ENCODE measurements at regions not wholly inside any gene's neighbourhood (a gene's known extent, or its start where the extent isn't known, plus 50 kb on each side); places are given as distances from the start of the nearest gene placed in this dataset.
"Not testable (repeated sequence)": the region's sequence is repeated elsewhere in the genome, so short reads cannot be mapped to it uniquely, and the experiment has no call there.

DNA sequence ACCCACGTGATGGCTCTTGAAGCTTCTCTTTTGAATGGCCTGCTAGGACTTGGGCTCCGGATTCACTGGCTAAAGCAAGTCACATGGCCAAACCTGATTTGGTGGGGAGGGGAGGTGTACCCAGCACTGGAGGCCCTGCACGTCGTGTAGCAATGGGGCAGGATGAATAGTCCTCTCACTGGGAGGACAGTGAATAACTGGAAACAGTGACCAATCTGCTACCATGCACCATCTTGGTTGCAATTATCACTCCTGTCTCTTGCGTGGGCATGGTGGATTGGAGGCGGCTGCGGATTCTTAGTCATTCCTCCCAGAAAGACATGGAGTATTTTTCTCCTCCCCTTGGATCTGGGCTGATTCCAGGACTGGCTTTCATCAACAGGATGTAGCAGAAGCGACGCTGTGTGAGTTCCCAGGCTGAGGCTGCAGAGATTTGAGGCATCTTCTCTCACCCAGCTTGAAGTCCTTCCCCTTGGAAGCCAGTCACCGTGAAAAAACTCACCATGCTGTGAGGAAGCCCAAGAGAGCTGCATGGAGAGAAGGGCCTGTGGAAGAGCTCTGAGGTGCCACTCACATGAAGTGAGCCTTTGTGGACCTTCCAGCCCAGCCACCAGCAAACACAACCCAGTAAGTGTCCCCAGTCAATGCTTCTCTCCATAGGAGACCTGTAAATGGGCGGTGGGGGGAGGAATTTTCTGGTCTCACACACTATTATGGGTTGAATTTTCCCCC is 70.4 kb downstream of the IGLL1 start:
- H3K36me3 Mint-ChIP-seq: no peaks in the 10 kb centered on the region
- no peaks in the 10 kb centered on the region for H3K9me3 Mint-ChIP-seq
- DNase-seq: no peak
- no peak overlapping the region for H3K27ac Mint-ChIP-seq
- H3K27me3 Mint-ChIP-seq: no peaks in the 10 kb centered on the region
- H3K4me3 Mint-ChIP-seq: no peak overlapping the region
- no peaks in the 10 kb centered on the region for H3K4me1 Mint-ChIP-seq

DNA sequence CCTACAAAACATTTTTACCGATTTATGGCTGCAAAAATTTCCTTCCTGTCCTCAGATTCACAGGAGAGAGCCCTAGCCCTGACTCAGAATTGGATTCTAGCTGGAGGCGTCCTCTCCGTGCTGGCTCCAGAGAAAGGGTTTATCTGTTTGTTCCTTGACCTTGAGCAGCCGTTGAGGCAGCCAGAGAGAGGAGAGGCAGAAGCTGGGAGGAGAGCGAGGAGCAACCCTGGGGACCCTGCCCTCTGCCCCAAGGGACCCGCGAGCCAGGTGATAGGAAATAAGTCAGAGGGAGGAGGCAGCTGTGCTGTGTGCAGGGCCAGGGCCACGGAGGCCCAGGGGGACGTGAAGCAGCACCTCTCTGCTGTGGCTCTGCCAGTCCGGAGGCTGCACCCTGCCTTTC is 75.6 kb downstream of the IGLL1 start:
- Mint-ChIP-seq H3K4me3 (no peak overlapping the region), H3K36me3 (no peaks in the 10 kb centered on the region), H3K9me3 (no peaks in the 10 kb centered on the region), H3K27me3 (no peaks in the 10 kb centered on the region), H3K4me1 (no peaks in the 10 kb centered on the region), H3K27ac (no peak overlapping the region)
- no peak for DNase-seq

DNA sequence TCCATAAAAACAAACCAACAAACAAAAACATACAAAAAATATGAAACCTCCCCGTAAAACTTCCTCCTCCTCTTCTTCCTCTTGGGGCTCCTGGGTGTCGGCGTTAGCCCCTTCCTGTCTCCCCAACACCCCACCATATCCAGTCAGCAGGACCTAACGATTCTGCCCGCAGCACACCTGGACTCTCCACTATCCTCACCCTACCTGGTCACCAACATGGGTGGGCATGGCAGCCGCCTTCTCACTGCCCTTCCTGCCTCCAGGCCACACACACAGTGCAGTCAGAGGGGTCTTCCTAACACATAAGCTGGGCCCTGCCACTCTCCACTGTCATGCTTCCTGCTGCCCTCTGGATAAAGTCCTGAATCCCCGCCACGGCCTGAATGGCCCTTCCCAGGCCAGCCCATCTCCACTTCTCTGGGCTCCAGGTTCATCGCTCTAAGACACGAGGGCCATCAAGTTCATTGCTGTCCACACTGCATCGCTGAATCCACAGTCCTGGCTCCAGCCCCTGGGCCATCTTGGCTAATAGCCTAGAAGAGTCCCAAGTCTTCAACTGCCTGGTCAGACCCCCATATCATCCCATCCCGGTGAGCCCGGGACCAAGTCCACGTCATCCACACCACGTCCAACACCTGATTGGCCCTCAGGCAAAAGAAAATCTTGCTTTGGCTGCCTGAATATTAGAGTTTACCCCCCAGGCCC is 76.2 kb downstream of the IGLL1 start:
- H3K4me1 Mint-ChIP-seq: no peaks in the 10 kb centered on the region
- H3K9me3 Mint-ChIP-seq: no peaks in the 10 kb centered on the region
- H3K36me3 Mint-ChIP-seq: no peaks in the 10 kb centered on the region
- H3K27me3 Mint-ChIP-seq: no peaks in the 10 kb centered on the region
- no peak overlapping the region for H3K4me3 Mint-ChIP-seq
- no peak for DNase-seq
- no peak overlapping the region for H3K27ac Mint-ChIP-seq

DNA sequence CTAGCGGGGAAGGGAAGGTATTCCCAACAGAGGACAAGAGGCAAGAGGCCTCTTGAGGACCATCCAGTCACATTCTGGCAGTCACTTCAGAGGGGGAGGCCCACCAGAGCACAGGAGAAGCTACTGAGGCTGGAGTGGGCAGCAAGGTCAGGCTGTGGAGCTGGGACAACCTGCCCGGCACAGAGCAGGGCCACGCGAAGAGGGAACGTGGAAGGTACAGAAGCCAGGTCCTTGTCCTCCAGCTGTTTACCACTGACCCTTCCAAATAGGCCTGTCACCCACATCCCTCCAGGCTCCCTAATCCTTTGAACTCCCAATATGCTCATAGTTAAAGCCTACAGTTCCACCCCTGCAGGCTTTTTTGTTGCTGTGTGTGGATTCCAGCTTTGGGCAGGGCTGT is 76.9 kb downstream of the IGLL1 start:
- H3K9me3 Mint-ChIP-seq: no peaks in the 10 kb centered on the region
- no peak overlapping the region for H3K4me3 Mint-ChIP-seq
- H3K4me1 Mint-ChIP-seq: no peaks in the 10 kb centered on the region
- no peaks in the 10 kb centered on the region for H3K27me3 Mint-ChIP-seq
- H3K27ac Mint-ChIP-seq: no peak overlapping the region
- no peak for DNase-seq
- H3K36me3 Mint-ChIP-seq: no peaks in the 10 kb centered on the region

DNA sequence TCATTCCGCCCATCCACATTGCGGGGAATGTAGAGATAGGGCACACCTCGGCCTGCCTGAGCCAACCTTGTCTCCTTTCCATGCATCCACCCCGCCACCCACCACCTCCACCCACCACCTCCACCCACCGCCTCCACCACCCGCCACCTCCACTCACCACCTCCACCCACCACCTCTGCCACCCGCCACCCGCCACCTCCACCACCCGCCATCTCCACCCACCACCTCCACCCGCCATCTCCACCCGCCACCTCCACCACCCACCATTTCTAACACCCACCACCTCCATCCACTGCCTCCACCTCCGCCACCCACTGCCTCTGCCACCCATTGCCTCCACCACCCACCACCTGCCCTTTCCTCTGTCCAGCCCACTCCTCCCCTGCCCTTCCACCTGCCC is 78.4 kb downstream of the IGLL1 start:
- no peaks in the 10 kb centered on the region for H3K9me3 Mint-ChIP-seq
- no peak overlapping the region for H3K27ac Mint-ChIP-seq
- DNase-seq: no peak
- H3K4me3 Mint-ChIP-seq: no peak overlapping the region
- peaks cover 4% of the 10 kb centered on the region for H3K4me1 Mint-ChIP-seq
- H3K36me3 Mint-ChIP-seq: no peaks in the 10 kb centered on the region
- H3K27me3 Mint-ChIP-seq: no peaks in the 10 kb centered on the region

DNA sequence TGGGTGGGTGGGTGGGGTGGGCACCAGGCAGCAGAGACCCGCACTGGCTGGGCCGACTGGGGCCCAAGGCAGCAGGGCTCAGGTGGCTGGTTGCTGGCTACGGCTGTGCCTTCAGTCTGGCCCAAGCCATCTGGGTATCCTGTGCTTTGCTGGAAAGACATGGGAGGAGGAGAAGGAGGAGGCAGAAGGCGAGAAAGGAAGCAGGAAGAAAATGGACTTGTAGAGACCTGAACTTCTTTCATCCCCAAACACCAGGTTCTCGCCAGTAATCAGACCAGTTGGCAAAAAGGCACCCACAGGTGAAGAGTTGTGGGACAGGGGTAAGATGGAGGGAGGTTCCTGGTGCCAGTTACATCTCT is 78.8 kb downstream of the IGLL1 start:
- Mint-ChIP-seq H3K4me1 (peaks cover 4% of the 10 kb centered on the region), H3K27ac (no peak overlapping the region), H3K4me3 (no peak overlapping the region), H3K9me3 (no peaks in the 10 kb centered on the region), H3K36me3 (no peaks in the 10 kb centered on the region), H3K27me3 (no peaks in the 10 kb centered on the region)
- DNase-seq: no peak

DNA sequence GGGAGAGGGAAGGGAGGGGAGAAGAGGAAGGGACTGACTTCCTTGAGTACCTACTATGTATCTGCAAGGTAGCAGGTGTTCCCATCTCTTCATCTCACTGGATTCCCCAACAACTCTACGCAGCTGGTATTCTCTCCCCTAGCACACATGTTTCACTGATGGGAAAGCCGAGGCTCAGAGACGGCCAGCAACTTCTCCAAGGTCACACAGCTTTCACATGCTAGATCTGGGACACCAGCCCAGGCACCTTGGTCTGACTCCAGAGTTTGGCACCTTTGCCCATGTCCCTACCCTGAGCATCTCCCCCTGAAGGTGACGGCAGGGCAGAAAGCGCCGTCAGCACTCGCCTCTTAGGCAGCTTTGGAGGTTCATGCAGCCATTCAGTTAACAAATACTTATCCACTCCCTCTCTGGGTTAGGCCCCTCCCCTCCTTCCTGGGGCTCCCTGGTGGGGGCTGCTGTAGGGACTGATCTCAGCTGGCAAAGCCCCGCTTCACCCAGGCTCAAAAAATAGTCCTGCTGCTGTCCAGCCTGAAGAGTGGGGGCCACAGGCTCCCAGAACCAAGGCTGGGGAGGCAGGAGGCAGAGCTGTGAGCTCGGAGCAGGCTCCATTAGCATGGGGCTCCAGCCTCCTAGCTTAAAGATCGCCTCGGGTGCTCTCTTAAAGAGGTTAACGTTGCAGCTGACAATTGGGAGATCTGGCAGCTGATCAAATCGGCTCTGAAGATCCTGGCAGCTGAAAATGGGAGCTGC is 79.4 kb downstream of the IGLL1 start:
- Mint-ChIP-seq H3K36me3 (no peaks in the 10 kb centered on the region), H3K9me3 (no peaks in the 10 kb centered on the region), H3K27me3 (no peaks in the 10 kb centered on the region), H3K4me3 (no peak overlapping the region), H3K4me1 (peaks cover 10% of the 10 kb centered on the region), H3K27ac (no peak overlapping the region)
- no peak for DNase-seq

DNA sequence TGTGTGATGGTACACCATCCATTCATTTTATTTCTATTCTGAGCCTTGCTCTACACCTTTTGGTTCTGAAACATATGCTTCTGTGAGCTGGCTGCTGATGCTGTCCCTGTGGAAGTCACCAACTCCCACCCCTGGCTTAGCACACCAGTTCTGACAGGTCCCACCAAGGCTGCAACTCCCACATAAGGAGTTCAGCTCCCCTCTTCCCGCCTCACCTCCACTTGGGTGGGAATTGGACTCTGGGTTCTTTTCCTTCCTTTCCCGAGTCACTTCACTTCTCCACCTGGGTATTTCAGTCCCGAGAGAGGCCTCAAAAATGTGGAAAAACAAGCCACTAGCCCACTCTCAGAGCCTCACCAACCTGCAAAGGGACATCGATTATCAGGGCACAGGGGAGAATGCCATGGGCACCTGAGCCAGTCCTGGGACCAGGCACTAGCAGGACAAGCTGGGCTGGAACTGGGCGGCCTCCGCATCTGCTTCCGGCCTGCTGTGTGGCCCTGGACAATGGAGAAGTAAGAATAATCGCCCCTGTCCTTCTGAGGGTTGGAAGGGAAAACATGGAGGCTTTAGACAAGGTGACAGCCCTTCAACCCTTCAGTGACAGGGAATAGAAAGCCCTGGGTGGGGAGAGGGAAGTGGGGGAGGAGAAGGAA is 80.1 kb downstream of the IGLL1 start:
- H3K4me1 Mint-ChIP-seq: peaks cover 14% of the 10 kb centered on the region
- no peak overlapping the region for H3K27ac Mint-ChIP-seq
- no peaks in the 10 kb centered on the region for H3K36me3 Mint-ChIP-seq
- H3K9me3 Mint-ChIP-seq: no peaks in the 10 kb centered on the region
- H3K4me3 Mint-ChIP-seq: no peak overlapping the region
- H3K27me3 Mint-ChIP-seq: no peaks in the 10 kb centered on the region
- no peak for DNase-seq

DNA sequence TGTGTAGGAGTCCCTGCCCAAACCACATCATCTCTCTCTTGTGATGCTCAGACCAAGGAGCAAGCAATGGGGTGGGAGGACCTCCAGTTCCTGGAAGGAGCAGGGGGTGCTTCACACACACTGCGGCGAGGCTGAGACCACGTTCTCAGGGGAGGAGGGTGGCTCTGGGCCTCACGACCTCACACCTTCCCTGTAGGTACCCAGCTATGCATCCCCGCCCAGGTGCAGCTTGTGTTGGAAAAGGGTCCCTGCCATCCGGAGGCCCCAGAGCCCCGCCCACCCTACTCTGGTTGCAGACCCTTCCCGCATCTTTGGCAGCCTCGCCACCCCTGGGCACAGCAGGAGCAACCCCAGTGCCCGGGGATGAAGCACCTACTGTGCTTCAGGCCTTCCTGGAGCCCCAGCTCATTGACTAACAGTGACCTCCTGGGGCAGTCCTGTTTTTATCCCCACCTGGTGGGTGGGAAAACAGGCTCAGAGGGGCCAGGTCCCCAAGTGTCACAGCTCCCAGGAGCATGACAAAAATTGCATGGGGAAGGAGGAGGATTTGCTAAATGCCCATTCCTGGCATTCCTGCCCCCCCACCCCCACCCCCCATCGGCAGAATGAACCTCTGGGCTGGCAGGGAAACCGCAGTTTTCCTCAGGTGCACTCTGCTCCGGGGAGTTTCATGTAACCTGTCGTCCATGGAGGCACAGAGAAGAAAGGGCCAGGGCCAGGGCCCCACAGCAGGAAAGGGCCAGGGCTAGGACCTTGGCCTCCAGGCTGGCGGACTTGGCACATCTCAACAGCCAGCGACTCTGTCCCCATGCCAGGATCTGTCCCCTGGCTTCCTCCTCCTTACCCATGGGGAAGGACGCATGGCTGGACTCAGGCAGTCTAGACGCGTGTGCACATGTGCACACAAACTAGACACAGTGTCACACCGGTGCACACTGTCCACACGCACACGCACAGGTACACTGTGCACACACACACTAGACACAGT is 81.0 kb downstream of the IGLL1 start:
- Mint-ChIP-seq H3K4me1 (peaks cover 15% of the 10 kb centered on the region), H3K27ac (no peak overlapping the region), H3K27me3 (no peaks in the 10 kb centered on the region), H3K36me3 (no peaks in the 10 kb centered on the region), H3K9me3 (no peaks in the 10 kb centered on the region), H3K4me3 (no peak overlapping the region)
- DNase-seq: no peak

DNA sequence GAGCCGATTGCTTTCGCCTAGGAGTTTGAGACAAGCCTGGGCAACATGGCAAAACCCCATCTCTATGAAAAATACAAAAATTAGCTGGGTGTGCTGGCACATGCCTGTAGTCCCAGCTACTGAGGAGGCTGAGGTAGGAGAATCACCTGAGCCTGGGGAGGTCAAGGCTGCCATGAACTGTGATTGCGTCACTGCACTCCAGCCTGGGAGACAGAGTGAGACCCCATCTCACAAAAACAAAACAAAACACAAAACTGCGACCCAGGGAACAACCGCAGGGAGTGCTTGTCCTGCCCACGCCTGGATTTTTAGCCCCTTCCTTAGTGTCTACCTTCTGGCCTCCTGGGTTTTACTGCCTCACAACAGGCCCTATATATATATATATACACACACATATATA is 82.2 kb downstream of the IGLL1 start:
- not testable (repeated sequence) for H3K27me3 Mint-ChIP-seq, DNase-seq, H3K27ac Mint-ChIP-seq, H3K36me3 Mint-ChIP-seq, H3K9me3 Mint-ChIP-seq, H3K4me3 Mint-ChIP-seq
- peaks cover 15% of the 10 kb centered on the region for H3K4me1 Mint-ChIP-seq

DNA sequence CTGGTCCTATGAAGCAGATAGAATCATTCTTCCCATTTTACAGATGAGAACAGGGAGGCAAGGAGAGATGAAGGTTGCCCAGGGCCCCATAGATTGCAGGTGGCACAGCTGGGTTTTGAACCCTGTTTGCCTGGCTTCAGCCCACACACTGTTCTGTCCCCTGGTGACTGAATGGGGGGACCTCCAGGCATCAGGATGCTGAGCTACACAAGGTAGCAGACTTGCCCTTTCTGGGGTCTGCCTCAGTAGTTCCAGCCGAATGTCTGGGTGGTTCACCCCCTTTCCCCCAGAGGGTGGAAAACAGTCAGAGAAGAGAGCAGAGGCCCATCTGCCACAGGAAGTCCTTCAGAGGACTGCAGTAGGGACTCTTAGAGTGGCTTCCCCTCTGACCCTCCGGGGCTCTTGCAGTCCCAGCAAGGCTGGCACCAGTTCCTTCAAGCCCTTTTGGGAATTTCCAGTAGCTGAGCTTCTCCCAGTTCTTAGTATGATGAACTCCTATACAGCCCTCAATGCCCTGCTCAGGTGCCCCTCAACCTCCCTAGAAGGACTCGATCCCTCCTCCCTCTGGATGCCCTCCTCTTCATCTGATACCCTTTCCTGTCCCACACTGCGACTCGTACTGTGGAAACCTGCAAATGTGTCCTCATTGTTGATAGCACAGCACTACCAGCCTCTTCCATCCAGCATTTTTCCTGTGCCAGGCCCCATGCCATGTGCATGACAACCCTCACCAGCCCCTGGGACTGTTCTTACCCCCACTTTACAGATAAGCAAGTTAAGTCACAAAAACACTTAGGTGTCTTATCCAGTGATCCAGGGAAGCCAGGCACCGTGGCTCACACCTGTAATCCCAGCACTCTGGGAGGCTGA is 82.8 kb downstream of the IGLL1 start:
- DNase-seq: no peak
- no peaks in the 10 kb centered on the region for H3K36me3 Mint-ChIP-seq
- no peaks in the 10 kb centered on the region for H3K27me3 Mint-ChIP-seq
- H3K27ac Mint-ChIP-seq: no peak overlapping the region
- no peaks in the 10 kb centered on the region for H3K9me3 Mint-ChIP-seq
- H3K4me1 Mint-ChIP-seq: peaks cover 15% of the 10 kb centered on the region
- H3K4me3 Mint-ChIP-seq: no peak overlapping the region

DNA sequence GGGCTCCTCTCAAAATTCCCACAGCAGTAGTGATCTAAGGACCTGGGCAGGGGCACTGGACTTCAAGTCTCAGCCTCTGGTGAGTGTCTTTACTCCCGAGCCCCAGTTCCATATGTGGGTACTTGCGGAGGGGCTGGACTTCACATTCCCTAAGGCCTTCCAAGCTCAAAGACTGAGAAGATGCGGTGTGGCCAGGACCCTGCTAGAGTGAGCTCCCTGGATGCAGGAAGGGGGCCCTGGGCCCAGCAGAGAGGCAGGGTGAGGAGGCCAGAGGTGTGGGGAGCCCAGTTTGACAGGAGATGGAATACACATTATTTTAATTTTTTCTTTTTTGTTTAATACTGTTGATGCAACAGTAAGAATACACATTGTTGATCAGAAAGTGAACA is 83.7 kb downstream of the IGLL1 start:
- Mint-ChIP-seq H3K27ac (no peak overlapping the region), H3K4me3 (no peak overlapping the region), H3K36me3 (no peaks in the 10 kb centered on the region)

DNA sequence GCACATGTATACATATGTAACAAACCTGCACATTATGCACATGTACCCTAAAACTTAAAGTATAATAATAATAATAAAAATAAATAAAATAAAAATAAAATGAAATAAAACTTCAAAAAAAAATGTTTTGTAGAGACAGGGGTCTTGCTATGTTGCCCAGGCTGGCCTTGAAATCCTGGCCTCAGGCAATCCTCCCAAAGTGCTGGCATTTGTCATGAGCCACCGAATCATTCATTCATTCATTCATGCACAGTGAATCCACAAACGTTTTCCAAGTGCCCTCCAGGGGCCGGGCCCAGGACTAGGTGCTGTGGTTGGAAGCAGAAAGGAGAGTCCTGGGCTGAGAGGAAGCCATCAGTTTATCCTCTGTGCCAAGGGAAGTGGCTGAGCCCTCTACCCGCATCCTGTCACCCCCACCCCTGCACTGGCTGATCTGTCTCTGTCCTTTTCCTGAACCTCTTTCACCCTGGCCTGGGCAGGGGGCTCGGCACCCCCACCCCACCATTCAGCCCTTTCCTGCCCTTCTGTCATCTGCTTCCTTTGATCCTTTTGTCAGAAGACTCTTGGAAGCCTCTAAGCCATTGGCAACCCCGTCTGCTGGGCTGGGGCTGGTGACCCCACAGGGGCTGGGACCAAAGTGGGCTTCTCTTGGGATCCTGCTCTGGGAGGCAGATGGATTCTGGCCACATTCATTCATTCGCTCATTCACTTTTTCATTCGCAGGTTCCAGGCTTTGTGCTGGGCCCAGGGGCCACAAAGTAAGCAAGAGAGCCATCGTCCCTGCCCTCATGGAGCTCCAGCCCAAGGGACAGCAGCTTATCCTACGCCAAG is 84.3 kb downstream of the IGLL1 start:
- no peak for DNase-seq
- Mint-ChIP-seq H3K27ac (no peak overlapping the region), H3K4me3 (no peak overlapping the region), H3K36me3 (no peaks in the 10 kb centered on the region), H3K9me3 (no peaks in the 10 kb centered on the region), H3K27me3 (no peaks in the 10 kb centered on the region), H3K4me1 (peaks cover 15% of the 10 kb centered on the region)

More for the DNA sequence above, 83.7 kb downstream of the IGLL1 start:
- peaks cover 15% of the 10 kb centered on the region for H3K4me1 Mint-ChIP-seq
- no peaks in the 10 kb centered on the region for H3K9me3 Mint-ChIP-seq
- H3K27me3 Mint-ChIP-seq: no peaks in the 10 kb centered on the region
- no peak for DNase-seq

Measured in activated naive CD8-positive, alpha-beta T cell treated with anti-CD3 and anti-CD28 coated beads for 36 hours (primary cell).